Colonic mucosa (tissue), 4 donors: ENCODE measurements at regions not wholly inside any gene's neighbourhood (a gene's known extent, or its start where the extent isn't known, plus 50 kb on each side); places are given as distances from the start of the nearest gene placed in this dataset.

ENCODE experiments used
- DNase-seq: peaks from one replicate; pipeline ENCODE4 v3.0.0-alpha.2; 2020
- H3K27ac ChIP-seq: fragments of 200-600 bp; one replicate; pipeline ENCODE4 v1.8.0; 2021
- H3K27me3 ChIP-seq: fragments of 200-600 bp; one replicate; pipeline ENCODE4 v1.8.0; 2021
- H3K36me3 ChIP-seq: fragments of 200-600 bp; one replicate; pipeline ENCODE4 v1.8.0; 2021
- H3K4me1 ChIP-seq: fragments of 200-600 bp; one replicate; pipeline ENCODE4 v1.8.0; 2021; ENCODE audit warnings: mild to moderate bottlenecking
- H3K4me3 ChIP-seq: fragments of 200-600 bp; one replicate; pipeline ENCODE4 v1.8.0; 2021
- H3K9ac ChIP-seq, 2 donors: one replicate each; pipeline ENCODE4 v1.7.0; 2013; ENCODE audit warnings: control low read depth in 2 of 2, low read depth in 2 of 2, low read length in 2 of 2
- H3K9me3 ChIP-seq: fragments of 200-600 bp; one replicate; pipeline ENCODE4 v1.8.0; 2021
- intact Hi-C: fragments of 100-400 bp; cut with DNase I; formaldehyde crosslinking; loops from one replicate; pipeline ENCODE4 v1.14.1; 2022
- TF ChIP-seq, protein P1 (sequence below): fragments of 200-600 bp; IDR thresholded peaks from one replicate; pipeline ENCODE4 v1.8.0; 2022; ENCODE audit warnings: antibody characterized with exemption, mild to moderate bottlenecking
- donor health status: healthy.
- donor health status: DM: no; HTN: no; CAD: no.
- donor health status: DM: no; HTN: no; CAD: no.

DNA sequence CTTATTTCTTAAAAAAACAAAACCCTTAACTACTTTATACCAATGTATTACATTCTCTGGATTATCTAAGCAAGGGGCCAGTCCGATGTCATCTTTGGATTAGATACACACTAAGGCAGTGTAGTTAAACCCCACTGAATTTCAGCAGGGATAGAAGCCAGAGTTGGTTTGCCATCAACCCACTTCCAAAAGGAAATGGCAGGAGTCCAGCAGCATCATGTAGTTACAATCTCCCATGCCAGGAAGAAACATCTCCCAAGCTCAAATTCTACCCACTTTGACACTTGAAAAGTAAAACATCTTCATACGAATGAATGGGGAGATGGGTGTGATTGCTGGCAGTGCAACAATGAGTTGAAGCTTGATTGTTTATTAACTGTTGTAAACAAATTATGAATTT is 203.5 kb upstream of the PLXNC1 start:
- no peak for DNase-seq

DNA sequence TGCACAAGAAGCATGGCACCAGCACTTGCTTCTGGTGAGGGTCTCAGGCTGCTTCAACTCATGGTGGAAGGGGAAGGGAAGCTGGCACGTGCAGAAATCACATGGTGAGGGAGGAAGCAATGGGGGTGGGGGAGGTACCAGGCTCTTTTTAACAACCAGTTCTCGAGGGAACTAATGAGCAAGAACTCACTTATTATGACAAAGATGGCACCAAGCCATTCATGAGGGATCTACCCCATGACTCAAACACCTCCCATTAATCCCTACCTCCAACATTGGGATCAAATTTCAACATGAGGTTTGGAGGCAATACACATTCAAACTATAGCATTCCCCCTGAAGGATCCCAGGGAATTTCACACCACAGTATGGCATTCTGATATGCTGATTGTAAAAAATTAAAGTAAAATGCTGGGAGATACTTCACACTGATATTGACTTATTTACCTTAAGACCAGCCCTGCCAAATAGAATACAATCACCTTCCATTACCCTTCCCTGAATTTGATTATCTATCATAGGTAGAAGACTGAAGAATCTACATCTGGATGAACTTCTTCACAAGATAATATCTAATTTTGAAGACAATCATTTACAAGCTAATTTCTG is 201.7 kb upstream of the PLXNC1 start:
- DNase-seq, result no peak
- H3K9me3 ChIP-seq, result no peaks in the 10 kb centered on the region
- H3K27ac ChIP-seq, result no peak overlapping the region

More for the DNA sequence above, 203.5 kb upstream of the PLXNC1 start:
- H3K4me1 ChIP-seq, result no peaks in the 10 kb centered on the region
- no peak overlapping the region for H3K27ac ChIP-seq
- no peaks in the 10 kb centered on the region for H3K9me3 ChIP-seq
- intact Hi-C loops, result no loop called here
- H3K4me3 ChIP-seq, result no peak overlapping the region
- H3K36me3 ChIP-seq, result no peaks in the 10 kb centered on the region
- no peak overlapping the region for H3K9ac ChIP-seq
- TF ChIP-seq, protein P1, sequence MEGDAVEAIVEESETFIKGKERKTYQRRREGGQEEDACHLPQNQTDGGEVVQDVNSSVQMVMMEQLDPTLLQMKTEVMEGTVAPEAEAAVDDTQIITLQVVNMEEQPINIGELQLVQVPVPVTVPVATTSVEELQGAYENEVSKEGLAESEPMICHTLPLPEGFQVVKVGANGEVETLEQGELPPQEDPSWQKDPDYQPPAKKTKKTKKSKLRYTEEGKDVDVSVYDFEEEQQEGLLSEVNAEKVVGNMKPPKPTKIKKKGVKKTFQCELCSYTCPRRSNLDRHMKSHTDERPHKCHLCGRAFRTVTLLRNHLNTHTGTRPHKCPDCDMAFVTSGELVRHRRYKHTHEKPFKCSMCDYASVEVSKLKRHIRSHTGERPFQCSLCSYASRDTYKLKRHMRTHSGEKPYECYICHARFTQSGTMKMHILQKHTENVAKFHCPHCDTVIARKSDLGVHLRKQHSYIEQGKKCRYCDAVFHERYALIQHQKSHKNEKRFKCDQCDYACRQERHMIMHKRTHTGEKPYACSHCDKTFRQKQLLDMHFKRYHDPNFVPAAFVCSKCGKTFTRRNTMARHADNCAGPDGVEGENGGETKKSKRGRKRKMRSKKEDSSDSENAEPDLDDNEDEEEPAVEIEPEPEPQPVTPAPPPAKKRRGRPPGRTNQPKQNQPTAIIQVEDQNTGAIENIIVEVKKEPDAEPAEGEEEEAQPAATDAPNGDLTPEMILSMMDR, result no peak
- no peaks in the 10 kb centered on the region for H3K27me3 ChIP-seq

DNA sequence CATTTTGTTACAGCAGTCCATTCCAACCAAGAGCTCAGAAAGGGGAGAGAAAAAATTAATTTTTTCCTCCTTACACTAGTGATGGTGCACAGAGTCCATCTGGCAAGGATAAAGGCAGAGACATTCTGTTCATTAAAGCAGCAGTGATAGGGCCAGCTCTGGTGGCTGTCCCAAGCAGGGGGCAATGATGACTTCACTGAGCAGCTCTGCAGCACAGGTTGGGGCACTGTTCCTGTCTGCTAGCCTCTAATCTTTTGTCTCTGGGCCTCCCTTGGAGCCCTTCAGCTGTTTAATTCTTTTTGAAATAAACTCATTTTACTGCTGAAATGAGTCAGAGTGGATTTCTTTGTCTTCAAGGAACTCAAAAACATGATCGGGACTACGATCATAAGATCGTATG is 200.9 kb upstream of the PLXNC1 start:
- TF ChIP-seq, protein P1, result no peak
- no peaks in the 10 kb centered on the region for H3K27me3 ChIP-seq
- H3K36me3 ChIP-seq, result no peaks in the 10 kb centered on the region
- H3K9me3 ChIP-seq, result no peaks in the 10 kb centered on the region
- no peak overlapping the region for H3K4me3 ChIP-seq
- no peak overlapping the region for H3K27ac ChIP-seq
- no peak for DNase-seq
- no peaks in the 10 kb centered on the region for H3K4me1 ChIP-seq
- intact Hi-C loops, result no loop called here
- H3K9ac ChIP-seq, result no peak overlapping the region

More for the DNA sequence above, 201.7 kb upstream of the PLXNC1 start:
- Histone ChIP-seq H3K36me3 (no peaks in the 10 kb centered on the region), H3K27me3 (no peaks in the 10 kb centered on the region), H3K9ac (no peak overlapping the region), H3K4me1 (no peaks in the 10 kb centered on the region), H3K4me3 (no peak overlapping the region)
- TF ChIP-seq, protein P1, result no peak
- intact Hi-C loops, result no loop called here

DNA sequence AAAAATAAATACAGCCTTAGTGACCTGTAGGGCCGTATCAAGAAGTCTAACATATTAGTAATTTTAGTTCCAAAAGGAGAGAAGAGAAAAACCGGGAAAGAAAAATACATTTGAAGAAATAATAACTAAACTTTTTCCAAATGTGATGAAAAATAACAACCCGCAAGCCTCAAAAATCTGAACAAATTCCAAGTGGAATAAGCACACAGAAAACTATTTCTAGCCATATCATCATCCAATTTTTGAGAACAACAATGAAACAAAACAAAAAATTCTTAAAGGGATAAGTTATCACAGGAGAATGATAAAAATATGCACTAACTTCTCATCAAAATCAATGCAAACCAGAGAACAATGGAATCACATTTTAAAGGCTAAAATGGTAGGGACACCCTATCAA is 198.1 kb upstream of the PLXNC1 start:
- no peaks in the 10 kb centered on the region for H3K9me3 ChIP-seq
- no peaks in the 10 kb centered on the region for H3K27me3 ChIP-seq
- H3K4me3 ChIP-seq, result no peak overlapping the region
- no peaks in the 10 kb centered on the region for H3K36me3 ChIP-seq
- no peak overlapping the region for H3K9ac ChIP-seq
- no peak overlapping the region for H3K27ac ChIP-seq
- intact Hi-C loops, result no loop called here
- no peak for DNase-seq
- no peaks in the 10 kb centered on the region for H3K4me1 ChIP-seq
- TF ChIP-seq, protein P1, result no peak

DNA sequence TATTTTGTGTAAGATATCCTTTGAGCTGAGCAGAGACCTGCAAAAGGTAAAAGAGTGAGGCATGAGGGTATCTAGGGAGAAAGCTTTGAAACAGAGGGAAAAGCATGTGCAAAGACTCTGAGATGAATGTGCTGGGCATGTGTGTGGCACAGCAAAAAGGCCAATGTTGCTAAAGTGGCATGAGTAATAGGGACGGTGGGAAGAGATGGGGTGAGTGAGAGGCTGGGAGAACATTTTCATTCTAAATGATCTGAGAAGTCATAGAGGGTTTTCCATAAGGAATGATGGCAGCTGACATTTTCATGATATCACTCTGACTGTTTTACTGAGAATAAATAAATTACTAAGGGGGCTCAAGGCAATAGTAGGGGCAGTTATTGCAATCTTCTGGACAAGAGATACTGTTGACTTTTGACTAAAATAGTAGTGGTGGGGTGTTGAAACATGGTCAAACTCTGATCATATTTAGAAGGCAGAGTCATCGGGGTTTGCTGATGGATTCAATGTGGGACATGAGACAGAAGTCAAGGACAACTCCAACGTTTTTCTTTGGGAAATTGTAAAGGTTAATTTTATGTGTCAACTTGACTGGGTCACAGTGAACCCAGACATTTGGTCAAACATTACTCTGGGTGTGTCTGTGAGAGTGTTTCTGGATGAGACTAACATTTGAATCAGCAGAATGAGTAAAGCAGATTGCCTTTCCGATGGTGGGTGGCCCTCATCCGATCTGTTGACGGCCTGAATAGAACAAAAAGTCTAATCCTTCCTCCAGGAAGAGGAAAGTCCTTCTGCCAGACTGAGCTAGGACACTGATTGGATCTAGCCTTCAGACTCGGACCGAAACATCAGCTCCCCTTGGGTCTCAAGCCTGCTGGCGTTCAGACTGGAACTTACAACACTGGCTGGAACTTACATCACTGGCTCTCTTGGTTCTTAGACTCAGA is 193.9 kb upstream of the PLXNC1 start:
- no peaks in the 10 kb centered on the region for H3K9me3 ChIP-seq
- no peaks in the 10 kb centered on the region for H3K4me1 ChIP-seq
- H3K27ac ChIP-seq, result no peak overlapping the region
- no peaks in the 10 kb centered on the region for H3K27me3 ChIP-seq
- no peaks in the 10 kb centered on the region for H3K36me3 ChIP-seq
- H3K4me3 ChIP-seq, result no peak overlapping the region
- intact Hi-C loops, result no loop called here
- TF ChIP-seq, protein P1, result no peak
- no peak for DNase-seq
- H3K9ac ChIP-seq, result no peak overlapping the region
